Testis (tissue), 2 donors: ENCODE measurements at regions not wholly inside any gene's neighbourhood (a gene's known extent, or its start where the extent isn't known, plus 50 kb on each side); places are given as distances from the start of the nearest gene placed in this dataset.
"Not testable (repeated sequence)": the region's sequence is repeated elsewhere in the genome, so short reads cannot be mapped to it uniquely, and the experiment has no call there.

Experiments used
- DNase-seq: peaks from one replicate; pipeline ENCODE4 v3.0.0-alpha.2; 2019
- H3K27ac ChIP-seq, 2 donors: fragments of 200-600 bp; sonication (generic); one replicate each; pipeline ENCODE4 v1.5.1; 2019
- H3K27me3 ChIP-seq: fragments of 200-600 bp; sonication (generic); one replicate; pipeline ENCODE4 v1.5.1; 2019
- H3K36me3 ChIP-seq: fragments of 200-600 bp; sonication (generic); one replicate; pipeline ENCODE4 v1.5.1; 2017; ENCODE audit warnings: low read depth; ENCODE audit errors: missing control alignments
- H3K4me1 ChIP-seq: fragments of 200-600 bp; sonication (generic); one replicate; pipeline ENCODE4 v1.5.1; 2019
- H3K4me3 ChIP-seq, 2 donors: fragments of 200-600 bp; sonication (generic); one replicate each; pipeline ENCODE4 v1.5.1; 2017 to 2019
- H3K9me3 ChIP-seq: fragments of 200-600 bp; sonication (generic); one replicate; pipeline ENCODE4 v1.5.1; 2017
- CTCF ChIP-seq, 3 experiments: fragments of 450-650 bp in 2 of 3; fragments of 200-600 bp in 1 of 3; sonication (generic) in 1 of 3; IDR thresholded peaks; one replicate each; pipeline ENCODE4 v1.5.1; 2016 to 2019; ENCODE audit warnings: antibody characterized with exemption in 3 of 3, mild to moderate bottlenecking in 2 of 3, moderate library complexity in 1 of 3
- POLR2A ChIP-seq: fragments of 450-650 bp; IDR thresholded peaks from one replicate; pipeline ENCODE4 v1.6.1; 2017; ENCODE audit warnings: antibody characterized with exemption, mild to moderate bottlenecking, moderate library complexity
- WGBS, 2 donors: methylation state at CpG; one replicate each; pipeline ENCODE4 v1.1.5; 2018; 5-methylcytosine and 5-hydroxymethylcytosine counted together
- intact Hi-C: fragments of 100-400 bp; cut with DNase I; formaldehyde crosslinking; loops from one replicate; pipeline ENCODE4 v1.15.1; 2023; ENCODE audit warnings: low total_unique reads

- WGBS, 2 donors, result 82 to 84% methylated on average over 10 to 18 of the region's 18 CpGs
- no peaks in the 10 kb centered on the region for H3K9me3 ChIP-seq
- no peaks in the 10 kb centered on the region for H3K4me1 ChIP-seq
- TF ChIP-seq CTCF (IDR thresholded peaks at IDR 0.05), result no peak
- TF ChIP-seq POLR2A, result no peak
- intact Hi-C loops, result no loop called here
- no peaks in the 10 kb centered on the region for H3K36me3 ChIP-seq
- H3K27me3 ChIP-seq, result no peaks in the 10 kb centered on the region
- DNase-seq, result no peak
- H3K4me3 ChIP-seq, result no peak overlapping the region
- no peak overlapping the region for H3K27ac ChIP-seq
These were observed 259.0 kb upstream of the NUPR2 start for GRCh38 chr7:56375173-56375572.

- intact Hi-C loops, H3K9me3 ChIP-seq, DNase-seq, H3K27ac ChIP-seq, H3K4me1 ChIP-seq, H3K36me3 ChIP-seq, H3K27me3 ChIP-seq, H3K4me3 ChIP-seq: not testable (repeated sequence)
- 94% methylated on average over 23 of the region's 25 CpGs; no CpG with 5 or more reads in 1 of the 2 donors for WGBS, 2 donors
These were observed 258.4 kb upstream of the NUPR2 start for GRCh38 chr7:56374666-56375065.

- H3K27ac ChIP-seq, H3K36me3 ChIP-seq, H3K4me1 ChIP-seq, intact Hi-C loops, H3K4me3 ChIP-seq, H3K9me3 ChIP-seq, H3K27me3 ChIP-seq: not testable (repeated sequence)
- DNase-seq, result peak; percentile 88
- 93% methylated on average over 18 to 19 of the region's 24 CpGs for WGBS, 2 donors
These were observed 257.1 kb upstream of the NUPR2 start for GRCh38 chr7:56373314-56373713.

- H3K27me3 ChIP-seq, H3K9me3 ChIP-seq, H3K27ac ChIP-seq, H3K4me1 ChIP-seq, intact Hi-C loops, H3K4me3 ChIP-seq, H3K36me3 ChIP-seq: not testable (repeated sequence)
- 91% methylated on average over 22 of the region's 27 CpGs for WGBS, 2 donors
- DNase-seq, result peak; percentile 23
These were observed 255.6 kb upstream of the NUPR2 start for GRCh38 chr7:56371792-56372191.

GRCh38 chr7:56370208-56370872, 254.1 kb upstream of the NUPR2 start:
- H3K9me3 ChIP-seq, H3K4me3 ChIP-seq, H3K36me3 ChIP-seq, intact Hi-C loops, H3K27me3 ChIP-seq, DNase-seq, H3K4me1 ChIP-seq, H3K27ac ChIP-seq: not testable (repeated sequence)
- WGBS, 2 donors, result 93 to 100% methylated on average over 1 to 14 of the region's 43 CpGs

- DNase-seq, H3K9me3 ChIP-seq, H3K27ac ChIP-seq, intact Hi-C loops, H3K27me3 ChIP-seq, H3K36me3 ChIP-seq, H3K4me3 ChIP-seq, H3K4me1 ChIP-seq: not testable (repeated sequence)
- 90 to 91% methylated on average over 13 to 19 of the region's 19 CpGs for WGBS, 2 donors
These were observed 251.7 kb upstream of the NUPR2 start for GRCh38 chr7:56367914-56368313.

- WGBS, 2 donors, result 92% methylated on average over 13 to 23 of the region's 24 CpGs
- H3K4me3 ChIP-seq, intact Hi-C loops, H3K4me1 ChIP-seq, H3K27ac ChIP-seq, DNase-seq, H3K9me3 ChIP-seq, H3K27me3 ChIP-seq, H3K36me3 ChIP-seq: not testable (repeated sequence)
These were observed 251.2 kb upstream of the NUPR2 start for GRCh38 chr7:56367411-56367810.

GRCh38 chr7:56366701-56367100, 250.5 kb upstream of the NUPR2 start:
- DNase-seq, intact Hi-C loops, H3K4me3 ChIP-seq, H3K27ac ChIP-seq, H3K36me3 ChIP-seq, H3K9me3 ChIP-seq, H3K27me3 ChIP-seq, H3K4me1 ChIP-seq: not testable (repeated sequence)
- WGBS, 2 donors, result 90 to 94% methylated on average over 21 to 22 of the region's 22 CpGs

- H3K27ac ChIP-seq, H3K27me3 ChIP-seq, H3K9me3 ChIP-seq, intact Hi-C loops, DNase-seq, H3K4me3 ChIP-seq, H3K4me1 ChIP-seq, H3K36me3 ChIP-seq: not testable (repeated sequence)
- WGBS, 2 donors, result 73 to 80% methylated on average over 4 of the region's 4 CpGs
These were observed 236.4 kb upstream of the NUPR2 start for GRCh38 chr7:56352576-56352975.

GRCh38 chr7:56351181-56351580, 235.0 kb upstream of the NUPR2 start:
- H3K27ac ChIP-seq, DNase-seq, H3K4me1 ChIP-seq, H3K4me3 ChIP-seq, H3K36me3 ChIP-seq, H3K27me3 ChIP-seq, H3K9me3 ChIP-seq, intact Hi-C loops: not testable (repeated sequence)
- WGBS, 2 donors, result 80 to 86% methylated on average over 7 to 8 of the region's 8 CpGs

- WGBS, 2 donors, result 72 to 84% methylated on average over 6 to 7 of the region's 7 CpGs
- H3K27me3 ChIP-seq, H3K9me3 ChIP-seq, H3K4me3 ChIP-seq, H3K36me3 ChIP-seq, DNase-seq, intact Hi-C loops, H3K4me1 ChIP-seq, H3K27ac ChIP-seq: not testable (repeated sequence)
These were observed 232.1 kb upstream of the NUPR2 start for GRCh38 chr7:56348311-56348710.

- intact Hi-C loops, H3K4me3 ChIP-seq, H3K4me1 ChIP-seq, H3K27ac ChIP-seq, H3K27me3 ChIP-seq, DNase-seq, H3K9me3 ChIP-seq, H3K36me3 ChIP-seq: not testable (repeated sequence)
- 75 to 87% methylated on average over 8 to 9 of the region's 9 CpGs for WGBS, 2 donors
These were observed 212.1 kb upstream of the NUPR2 start for GRCh38 chr7:56328327-56328726.
